SK-N-SH (cell line): ENCODE measurements at regions not wholly inside any gene's neighbourhood (a gene's known extent, or its start where the extent isn't known, plus 50 kb on each side); places are given as distances from the start of the nearest gene placed in this dataset.

Experiments used
- CTCF ChIA-PET: fragments of 300-600, 350-600 bp; formaldehyde crosslinking; extraction: SDS; loops from one replicate; lab custom pipeline; 2021; lab: Yijun Ruan, JAX
- POLR2A ChIA-PET: fragments of 350-600 bp; sonication (Branson Sonifier 250); formaldehyde crosslinking; extraction: SDS; loops from one replicate; lab custom pipeline; 2020; ENCODE audit warnings: antibody characterized with exemption, inconsistent platforms; lab: Yijun Ruan, JAX
- DNase-seq: peaks from one replicate; pipeline ENCODE4 v3.0.0; 2012
- H2AFZ ChIP-seq: fragments of 200-600 bp; sonication (generic); 2 replicates; pipeline ENCODE4 v1.8.1; 2016; ENCODE audit warnings: antibody characterized with exemption, mild to moderate bottlenecking, low read depth
- H3F3A ChIP-seq: fragments of 200-600 bp; sonication (generic); replicated peaks from 2 replicates; pipeline ENCODE3; 2016; ENCODE audit warnings: antibody characterized with exemption, mild to moderate bottlenecking; ENCODE audit not compliant: insufficient read depth
- H3K27ac ChIP-seq, 2 experiments: fragments of 200-500 bp in 1 of 2; fragments of 200-600 bp in 1 of 2; sonication (Bioruptor generic) in 1 of 2; sonication (generic), shearing (Covaris generic) in 1 of 2; 2 replicates each; pipeline versions ENCODE4 v1.5.1 to v1.6.1; 2014 to 2016; ENCODE audit warnings: low read depth in 2 of 2, inconsistent platforms in 1 of 2, low read length in 1 of 2, mild to moderate bottlenecking in 1 of 2, mixed read lengths in 1 of 2
- H3K27me3 ChIP-seq: fragments of 200-600 bp; sonication (generic), shearing (Covaris generic); 2 replicates; pipeline ENCODE4 v1.6.1; 2016; ENCODE audit warnings: mixed run types; ENCODE audit not compliant: insufficient read depth
- H3K36me3 ChIP-seq, 2 experiments: fragments of 200-500 bp in 1 of 2; fragments of 200-600 bp in 1 of 2; sonication (Bioruptor generic) in 1 of 2; sonication (generic) in 1 of 2; replicated peaks in 1 of 2; 2 replicates each; pipeline versions ENCODE3 to v1.5.1; 2014 to 2016; ENCODE audit warnings: low read length in 1 of 2, mild to moderate bottlenecking in 1 of 2; ENCODE audit not compliant: insufficient read depth in 2 of 2, control insufficient read depth in 1 of 2
- H3K4me1 ChIP-seq, 2 experiments: fragments of 200-500 bp in 1 of 2; fragments of 200-600 bp in 1 of 2; sonication (Bioruptor generic) in 1 of 2; sonication (generic), shearing (Covaris generic) in 1 of 2; 2 replicates each; pipeline versions ENCODE4 v1.5.1 to v1.6.1; 2014 to 2016; ENCODE audit warnings: low read depth in 1 of 2, low read length in 1 of 2, mixed run types in 1 of 2; ENCODE audit not compliant: insufficient read depth in 2 of 2, control insufficient read depth in 1 of 2
- H3K4me2 ChIP-seq: fragments of 200-600 bp; sonication (generic), shearing (Covaris generic); 2 replicates; pipeline ENCODE4 v1.6.1; 2017; ENCODE audit warnings: mixed run types
- H3K4me3 ChIP-seq, 2 experiments: fragments of 200-500 bp in 1 of 2; fragments of 200-600 bp in 1 of 2; sonication (Bioruptor generic) in 1 of 2; sonication (generic), shearing (Covaris generic) in 1 of 2; 2 replicates each; pipeline versions ENCODE4 v1.5.1 to v1.8.1; 2014 to 2016; ENCODE audit warnings: low read depth in 2 of 2, inconsistent platforms in 1 of 2, low read length in 1 of 2, mild to moderate bottlenecking in 1 of 2, mixed read lengths in 1 of 2, moderate library complexity in 1 of 2
- H3K79me2 ChIP-seq: fragments of 200-600 bp; sonication (generic); 2 replicates; pipeline ENCODE4 v1.8.1; 2017; ENCODE audit warnings: mild to moderate bottlenecking; ENCODE audit not compliant: insufficient read depth
- H3K9ac ChIP-seq: fragments of 200-600 bp; sonication (generic); 2 replicates; pipeline ENCODE4 v1.6.1; 2017; ENCODE audit warnings: mixed run types
- H3K9me2 ChIP-seq: fragments of 200-600 bp; sonication (generic); 2 replicates; pipeline ENCODE4 v1.6.1; 2017; ENCODE audit warnings: mixed run types
- H3K9me3 ChIP-seq: fragments of 200-600 bp; sonication (generic); 2 replicates; pipeline ENCODE4 v1.6.1; 2017; ENCODE audit warnings: mixed run types, mild to moderate bottlenecking, moderate library complexity
- H4K20me1 ChIP-seq: fragments of 200-600 bp; sonication (generic); 2 replicates; pipeline ENCODE4 v1.6.1; 2017; ENCODE audit warnings: mild to moderate bottlenecking, mixed run types; ENCODE audit not compliant: insufficient read depth
- CHD2 ChIP-seq: fragments of 150-350 bp; IDR thresholded peaks from 2 replicates; pipeline ENCODE4 v1.6.1; 2018; ENCODE audit warnings: low read length; ENCODE audit not compliant: partially characterized antibody
- EP300 ChIP-seq, 2 experiments: IDR thresholded peaks; 2 replicates each; pipeline versions ENCODE4 v1.4.0 to v1.6.1; 2012; ENCODE audit warnings: borderline replicate concordance in 1 of 2, low read depth in 1 of 2, low read length in 1 of 2
- EZH2phosphoT487 ChIP-seq: fragments of 200-600 bp; sonication (generic); IDR thresholded peaks from 2 replicates; pipeline ENCODE4 v1.6.1; 2017; ENCODE audit warnings: low read depth, mixed run types, mild to moderate bottlenecking, antibody characterized with exemption, moderate library complexity, borderline replicate concordance
- FOSL2 ChIP-seq: IDR thresholded peaks from 2 replicates; pipeline ENCODE4 v1.4.0; 2012; ENCODE audit warnings: low read depth, mild to moderate bottlenecking, moderate library complexity, borderline replicate concordance
- FOXM1 ChIP-seq: IDR thresholded peaks from 2 replicates; pipeline ENCODE4 v1.4.0; 2012; ENCODE audit warnings: low read depth, mild to moderate bottlenecking
- GABPA ChIP-seq: IDR thresholded peaks from 2 replicates; pipeline ENCODE4 v1.4.0; 2012; ENCODE audit warnings: low read depth, mild to moderate bottlenecking
- GATA2 ChIP-seq: sonication (generic); formaldehyde crosslinking; IDR thresholded peaks from 2 replicates; pipeline ENCODE4 v1.5.0; 2020; ENCODE audit warnings: mild to moderate bottlenecking, missing genetic modification reagents
- JUND ChIP-seq: IDR thresholded peaks from 2 replicates; pipeline ENCODE4 v1.4.0; 2012
- NFIC ChIP-seq: IDR thresholded peaks from 2 replicates; pipeline ENCODE4 v1.4.0; 2012; ENCODE audit warnings: borderline replicate concordance
- RCOR1 ChIP-seq: fragments of 150-350 bp; IDR thresholded peaks from 2 replicates; pipeline ENCODE4 v1.6.1; 2017; ENCODE audit warnings: antibody characterized with exemption, low read length
- SIN3A ChIP-seq: IDR thresholded peaks from 2 replicates; pipeline ENCODE4 v1.6.1; 2012; ENCODE audit warnings: low read depth, mild to moderate bottlenecking, low read length, moderate library complexity, borderline replicate concordance
- SMC3 ChIP-seq: IDR thresholded peaks from 2 replicates; pipeline ENCODE4 v1.6.1; 2012; ENCODE audit warnings: low read depth, low read length, improper control_type of control experiment
- TCF12 ChIP-seq: IDR thresholded peaks from 2 replicates; pipeline ENCODE4 v1.4.0; 2012
- YY1 ChIP-seq: IDR thresholded peaks from 2 replicates; pipeline ENCODE4 v1.4.0; 2012; ENCODE audit warnings: low read depth, mild to moderate bottlenecking
- WGBS: methylation state at CpG from one replicate; pipeline ENCODE4 v1.1.6; 2017; ENCODE audit warnings: low lambda C conversion rate; 5-methylcytosine and 5-hydroxymethylcytosine counted together
- TF ChIP-seq, protein P1 (sequence below): IDR thresholded peaks from 2 replicates; pipeline ENCODE4 v1.4.0; 2012; ENCODE audit warnings: low read depth, borderline replicate concordance
- TF ChIP-seq, protein P2 (sequence below): IDR thresholded peaks from 2 replicates; pipeline ENCODE4 v1.4.0; 2012; ENCODE audit warnings: low read depth, borderline replicate concordance
- TF ChIP-seq, protein P3 (sequence below): fragments of 150-350 bp; IDR thresholded peaks from 2 replicates; pipeline ENCODE4 v1.6.1; 2016; ENCODE audit warnings: mild to moderate bottlenecking, low read depth, low read length
- TF ChIP-seq, protein P4 (sequence below): IDR thresholded peaks from 2 replicates; pipeline ENCODE4; 2012
- TF ChIP-seq, protein P5 (sequence below): IDR thresholded peaks from 2 replicates; pipeline ENCODE4 v1.4.0; 2012; ENCODE audit warnings: low read depth
- TF ChIP-seq, protein P6 (sequence below): IDR thresholded peaks from 2 replicates; pipeline ENCODE4 v1.6.1; 2012; ENCODE audit warnings: mild to moderate bottlenecking, low read depth, low read length, moderate library complexity

DNA sequence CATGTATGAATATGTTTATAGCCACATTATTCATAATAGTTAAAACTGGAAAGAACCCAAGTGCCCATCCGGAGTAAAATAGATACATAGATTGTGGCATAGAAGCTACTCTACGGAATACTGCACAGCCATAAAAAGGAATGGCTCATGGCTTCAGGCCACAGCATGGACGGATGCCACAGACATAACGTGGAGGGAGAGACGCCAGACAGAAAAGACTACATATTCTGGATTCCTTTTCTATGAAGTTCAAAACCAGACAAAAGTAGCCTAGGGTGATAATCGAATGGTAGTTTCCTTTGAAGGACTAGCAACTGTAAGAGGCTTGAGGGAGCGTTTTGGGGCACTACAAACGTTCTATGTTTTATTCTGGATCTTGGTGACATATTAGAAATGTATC lies 58.9 kb upstream of the FOXI2 start:
- H3K4me3 ChIP-seq = no peak overlapping the region
- H3K9me3 ChIP-seq = no peaks in the 10 kb centered on the region
- no peaks in the 10 kb centered on the region for H3K4me1 ChIP-seq
- H4K20me1 ChIP-seq = no peaks in the 10 kb centered on the region
- no peak overlapping the region for H3K4me2 ChIP-seq
- no peaks in the 10 kb centered on the region for H3K79me2 ChIP-seq
- CTCF ChIA-PET = interaction anchor here (0.7 kb wide), 1 partner anchor 38 kb away, joined by 3 read pairs; no protein-coding TSS in a partner anchor
- DNase-seq = no peak
- H3K36me3 ChIP-seq = no peaks in the 10 kb centered on the region
- no peak overlapping the region for H2AFZ ChIP-seq
- POLR2A ChIA-PET = no interaction called here
- no peaks in the 10 kb centered on the region for H3K27me3 ChIP-seq
- H3K9ac ChIP-seq = no peak overlapping the region
- TF ChIP-seq GABPA (no peak), YY1 (no peak), EP300 (IDR thresholded peaks at IDR 0.05; ENCODE audit: borderline replicate concordance in 1 of 2, low read depth in 1 of 2, low read length in 1 of 2) (no peak), NFIC (no peak), FOXM1 (no peak), GATA2 (CRISPR knock-in tag) (no peak), SMC3 (no peak), CHD2 (no peak), RCOR1 (no peak), SIN3A (no peak), JUND (no peak), EZH2phosphoT487 (no peak), FOSL2 (no peak), TCF12 (no peak)
- TF ChIP-seq, protein P1, sequence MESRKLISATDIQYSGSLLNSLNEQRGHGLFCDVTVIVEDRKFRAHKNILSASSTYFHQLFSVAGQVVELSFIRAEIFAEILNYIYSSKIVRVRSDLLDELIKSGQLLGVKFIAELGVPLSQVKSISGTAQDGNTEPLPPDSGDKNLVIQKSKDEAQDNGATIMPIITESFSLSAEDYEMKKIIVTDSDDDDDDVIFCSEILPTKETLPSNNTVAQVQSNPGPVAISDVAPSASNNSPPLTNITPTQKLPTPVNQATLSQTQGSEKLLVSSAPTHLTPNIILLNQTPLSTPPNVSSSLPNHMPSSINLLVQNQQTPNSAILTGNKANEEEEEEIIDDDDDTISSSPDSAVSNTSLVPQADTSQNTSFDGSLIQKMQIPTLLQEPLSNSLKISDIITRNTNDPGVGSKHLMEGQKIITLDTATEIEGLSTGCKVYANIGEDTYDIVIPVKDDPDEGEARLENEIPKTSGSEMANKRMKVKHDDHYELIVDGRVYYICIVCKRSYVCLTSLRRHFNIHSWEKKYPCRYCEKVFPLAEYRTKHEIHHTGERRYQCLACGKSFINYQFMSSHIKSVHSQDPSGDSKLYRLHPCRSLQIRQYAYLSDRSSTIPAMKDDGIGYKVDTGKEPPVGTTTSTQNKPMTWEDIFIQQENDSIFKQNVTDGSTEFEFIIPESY = no peak
- TF ChIP-seq, protein P2, sequence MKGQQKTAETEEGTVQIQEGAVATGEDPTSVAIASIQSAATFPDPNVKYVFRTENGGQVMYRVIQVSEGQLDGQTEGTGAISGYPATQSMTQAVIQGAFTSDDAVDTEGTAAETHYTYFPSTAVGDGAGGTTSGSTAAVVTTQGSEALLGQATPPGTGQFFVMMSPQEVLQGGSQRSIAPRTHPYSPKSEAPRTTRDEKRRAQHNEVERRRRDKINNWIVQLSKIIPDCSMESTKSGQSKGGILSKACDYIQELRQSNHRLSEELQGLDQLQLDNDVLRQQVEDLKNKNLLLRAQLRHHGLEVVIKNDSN = no peak
- TF ChIP-seq, protein P3, sequence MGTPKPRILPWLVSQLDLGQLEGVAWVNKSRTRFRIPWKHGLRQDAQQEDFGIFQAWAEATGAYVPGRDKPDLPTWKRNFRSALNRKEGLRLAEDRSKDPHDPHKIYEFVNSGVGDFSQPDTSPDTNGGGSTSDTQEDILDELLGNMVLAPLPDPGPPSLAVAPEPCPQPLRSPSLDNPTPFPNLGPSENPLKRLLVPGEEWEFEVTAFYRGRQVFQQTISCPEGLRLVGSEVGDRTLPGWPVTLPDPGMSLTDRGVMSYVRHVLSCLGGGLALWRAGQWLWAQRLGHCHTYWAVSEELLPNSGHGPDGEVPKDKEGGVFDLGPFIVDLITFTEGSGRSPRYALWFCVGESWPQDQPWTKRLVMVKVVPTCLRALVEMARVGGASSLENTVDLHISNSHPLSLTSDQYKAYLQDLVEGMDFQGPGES = no peak
- TF ChIP-seq, protein P4, sequence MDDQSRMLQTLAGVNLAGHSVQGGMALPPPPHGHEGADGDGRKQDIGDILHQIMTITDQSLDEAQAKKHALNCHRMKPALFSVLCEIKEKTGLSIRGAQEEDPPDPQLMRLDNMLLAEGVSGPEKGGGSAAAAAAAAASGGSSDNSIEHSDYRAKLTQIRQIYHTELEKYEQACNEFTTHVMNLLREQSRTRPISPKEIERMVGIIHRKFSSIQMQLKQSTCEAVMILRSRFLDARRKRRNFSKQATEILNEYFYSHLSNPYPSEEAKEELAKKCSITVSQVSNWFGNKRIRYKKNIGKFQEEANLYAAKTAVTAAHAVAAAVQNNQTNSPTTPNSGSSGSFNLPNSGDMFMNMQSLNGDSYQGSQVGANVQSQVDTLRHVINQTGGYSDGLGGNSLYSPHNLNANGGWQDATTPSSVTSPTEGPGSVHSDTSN = no peak
- TF ChIP-seq, protein P5, sequence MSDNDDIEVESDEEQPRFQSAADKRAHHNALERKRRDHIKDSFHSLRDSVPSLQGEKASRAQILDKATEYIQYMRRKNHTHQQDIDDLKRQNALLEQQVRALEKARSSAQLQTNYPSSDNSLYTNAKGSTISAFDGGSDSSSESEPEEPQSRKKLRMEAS = no peak
- TF ChIP-seq, protein P6, sequence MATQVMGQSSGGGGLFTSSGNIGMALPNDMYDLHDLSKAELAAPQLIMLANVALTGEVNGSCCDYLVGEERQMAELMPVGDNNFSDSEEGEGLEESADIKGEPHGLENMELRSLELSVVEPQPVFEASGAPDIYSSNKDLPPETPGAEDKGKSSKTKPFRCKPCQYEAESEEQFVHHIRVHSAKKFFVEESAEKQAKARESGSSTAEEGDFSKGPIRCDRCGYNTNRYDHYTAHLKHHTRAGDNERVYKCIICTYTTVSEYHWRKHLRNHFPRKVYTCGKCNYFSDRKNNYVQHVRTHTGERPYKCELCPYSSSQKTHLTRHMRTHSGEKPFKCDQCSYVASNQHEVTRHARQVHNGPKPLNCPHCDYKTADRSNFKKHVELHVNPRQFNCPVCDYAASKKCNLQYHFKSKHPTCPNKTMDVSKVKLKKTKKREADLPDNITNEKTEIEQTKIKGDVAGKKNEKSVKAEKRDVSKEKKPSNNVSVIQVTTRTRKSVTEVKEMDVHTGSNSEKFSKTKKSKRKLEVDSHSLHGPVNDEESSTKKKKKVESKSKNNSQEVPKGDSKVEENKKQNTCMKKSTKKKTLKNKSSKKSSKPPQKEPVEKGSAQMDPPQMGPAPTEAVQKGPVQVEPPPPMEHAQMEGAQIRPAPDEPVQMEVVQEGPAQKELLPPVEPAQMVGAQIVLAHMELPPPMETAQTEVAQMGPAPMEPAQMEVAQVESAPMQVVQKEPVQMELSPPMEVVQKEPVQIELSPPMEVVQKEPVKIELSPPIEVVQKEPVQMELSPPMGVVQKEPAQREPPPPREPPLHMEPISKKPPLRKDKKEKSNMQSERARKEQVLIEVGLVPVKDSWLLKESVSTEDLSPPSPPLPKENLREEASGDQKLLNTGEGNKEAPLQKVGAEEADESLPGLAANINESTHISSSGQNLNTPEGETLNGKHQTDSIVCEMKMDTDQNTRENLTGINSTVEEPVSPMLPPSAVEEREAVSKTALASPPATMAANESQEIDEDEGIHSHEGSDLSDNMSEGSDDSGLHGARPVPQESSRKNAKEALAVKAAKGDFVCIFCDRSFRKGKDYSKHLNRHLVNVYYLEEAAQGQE = no peak
- TF ChIP-seq, all 33 proteins: peak for 0
- 16% methylated on average over 8 of the region's 8 CpGs for WGBS
- peaks cover 6% of the 10 kb centered on the region; the same call in 1 of the 2 replicates for H3K9me2 ChIP-seq
- H3K27ac ChIP-seq = no peak overlapping the region
- H3F3A ChIP-seq = no peaks in the 10 kb centered on the region
